SK-N-SH treated with all-trans-retinoic acid at 6 μM for 48 hours (cell line): ENCODE measurements at regions not wholly inside any gene's neighbourhood (a gene's known extent, or its start where the extent isn't known, plus 50 kb on each side); places are given as distances from the start of the nearest gene placed in this dataset.

Source experiments
- ATAC-seq: fragments of 200-7000 bp; cut with Tn5 transposase; 3 replicates; pipeline ENCODE4 v1.9.1; 2020; ENCODE audit warnings: mild to moderate bottlenecking, moderate library complexity
- ARNTL ChIP-seq: fragments of 450-650 bp; formaldehyde crosslinking; IDR thresholded peaks from 2 replicates; pipeline ENCODE4 v1.5.0; 2020; ENCODE audit warnings: low read depth, mild to moderate bottlenecking, moderate library complexity, borderline replicate concordance
- BACH2 ChIP-seq: fragments of 250-450 bp; sonication (Bioruptor Pico); IDR thresholded peaks from 2 replicates; pipeline ENCODE4 v1.9.0; 2021; ENCODE audit warnings: mild to moderate bottlenecking, borderline replicate concordance
- CSDC2 ChIP-seq: fragments of 250-450 bp; sonication (Bioruptor Pico); IDR thresholded peaks from 2 replicates; pipeline ENCODE4 v1.5.0; 2020; ENCODE audit warnings: mild to moderate bottlenecking, moderate library complexity
- ESRRG ChIP-seq: fragments of 250-450 bp; sonication (Bioruptor Pico); IDR thresholded peaks from 2 replicates; pipeline ENCODE4 v1.6.1; 2021; ENCODE audit warnings: mild to moderate bottlenecking
- GLIS3 ChIP-seq: fragments of 250-450 bp; sonication (Bioruptor Pico); IDR thresholded peaks from 2 replicates; pipeline ENCODE4 v1.5.0; 2020; ENCODE audit warnings: mild to moderate bottlenecking, moderate library complexity
- ISL1 ChIP-seq: fragments of 250-450 bp; sonication (Bioruptor Pico); IDR thresholded peaks from 2 replicates; pipeline ENCODE4 v2.1.2; 2022; ENCODE audit warnings: mild to moderate bottlenecking, moderate library complexity
- OSR1 ChIP-seq: fragments of 250-450 bp; sonication (Bioruptor Pico); IDR thresholded peaks from 2 replicates; pipeline ENCODE4 v1.8.0; 2022; ENCODE audit warnings: moderate library complexity, mild to moderate bottlenecking, inconsistent platforms
- PATZ1 ChIP-seq: fragments of 250-450 bp; sonication (Bioruptor Pico); IDR thresholded peaks from 2 replicates; pipeline ENCODE4 v1.8.0; 2020; ENCODE audit warnings: mild to moderate bottlenecking, moderate library complexity, borderline replicate concordance
- POU6F1 ChIP-seq: fragments of 250-450 bp; sonication (Bioruptor Pico); IDR thresholded peaks from 2 replicates; pipeline ENCODE4 v1.8.0; 2021; ENCODE audit warnings: low read depth, mild to moderate bottlenecking, moderate library complexity, borderline replicate concordance
- PPARA ChIP-seq: fragments of 250-450 bp; sonication (Bioruptor Pico); IDR thresholded peaks from 2 replicates; pipeline ENCODE4 v1.5.0; 2020; ENCODE audit warnings: mild to moderate bottlenecking, borderline replicate concordance
- RARB ChIP-seq: fragments of 250-450 bp; sonication (Bioruptor Pico); IDR thresholded peaks from 2 replicates; pipeline ENCODE4 v1.8.0; 2021; ENCODE audit warnings: mild to moderate bottlenecking, moderate library complexity
- SNAI2 ChIP-seq: fragments of 250-450 bp; sonication (Bioruptor Pico); IDR thresholded peaks from 2 replicates; pipeline ENCODE4 v1.5.0; 2020; ENCODE audit warnings: mild to moderate bottlenecking, moderate library complexity
- TCF4 ChIP-seq: fragments of 250-450 bp; sonication (Bioruptor Pico); IDR thresholded peaks from 2 replicates; pipeline ENCODE4 v1.8.0; 2021; ENCODE audit warnings: mild to moderate bottlenecking, moderate library complexity, borderline replicate concordance
- TOX ChIP-seq: fragments of 250-450 bp; sonication (Bioruptor Pico); IDR thresholded peaks from 2 replicates; pipeline ENCODE4 v1.8.0; 2021; ENCODE audit warnings: mild to moderate bottlenecking, moderate library complexity, borderline replicate concordance
- TSHZ2 ChIP-seq: fragments of 250-450 bp; sonication (Bioruptor Pico); IDR thresholded peaks from 2 replicates; pipeline ENCODE4 v1.5.0; 2020; ENCODE audit warnings: mild to moderate bottlenecking, moderate library complexity
- ZC3H10 ChIP-seq: fragments of 250-450 bp; sonication (Bioruptor Pico); IDR thresholded peaks from 2 replicates; pipeline ENCODE4 v1.5.1; 2021; ENCODE audit warnings: mild to moderate bottlenecking, moderate library complexity
- ZFP3 ChIP-seq: fragments of 250-450 bp; sonication (Bioruptor Pico); IDR thresholded peaks from 2 replicates; pipeline ENCODE4 v1.5.0; 2020; ENCODE audit warnings: mild to moderate bottlenecking, moderate library complexity
- ZFP30 ChIP-seq: fragments of 450-650 bp; formaldehyde crosslinking; IDR thresholded peaks from 2 replicates; pipeline ENCODE4 v1.5.0; 2022; ENCODE audit warnings: mild to moderate bottlenecking, moderate library complexity
- ZNF565 ChIP-seq: fragments of 450-650 bp; formaldehyde crosslinking; conservative IDR thresholded peaks from 2 replicates; pipeline ENCODE4 v1.5.0; 2020; ENCODE audit warnings: low read depth, mild to moderate bottlenecking, moderate library complexity
- ZNF70 ChIP-seq: fragments of 450-650 bp; formaldehyde crosslinking; IDR thresholded peaks from 2 replicates; pipeline ENCODE4 v1.5.0; 2020; ENCODE audit warnings: mild to moderate bottlenecking, moderate library complexity
- ZNF8 ChIP-seq: fragments of 450-650 bp; formaldehyde crosslinking; IDR thresholded peaks from 2 replicates; pipeline ENCODE4 v1.5.0; 2020; ENCODE audit warnings: mild to moderate bottlenecking, moderate library complexity
- TF ChIP-seq, protein P1 (sequence below): fragments of 250-450 bp; sonication (Bioruptor Pico); IDR thresholded peaks from 2 replicates; pipeline ENCODE4 v1.5.1; 2021; ENCODE audit warnings: mild to moderate bottlenecking, moderate library complexity
- TF ChIP-seq, protein P2 (sequence below): fragments of 250-450 bp; sonication (Bioruptor Pico); IDR thresholded peaks from 2 replicates; pipeline ENCODE4 v1.5.1; 2020; ENCODE audit warnings: low read depth, mild to moderate bottlenecking, moderate library complexity

- no peak for ATAC-seq
Observed at GRCh38 chr1:56152635-56153034, 426.7 kb downstream of the PLPP3 start.

DNA sequence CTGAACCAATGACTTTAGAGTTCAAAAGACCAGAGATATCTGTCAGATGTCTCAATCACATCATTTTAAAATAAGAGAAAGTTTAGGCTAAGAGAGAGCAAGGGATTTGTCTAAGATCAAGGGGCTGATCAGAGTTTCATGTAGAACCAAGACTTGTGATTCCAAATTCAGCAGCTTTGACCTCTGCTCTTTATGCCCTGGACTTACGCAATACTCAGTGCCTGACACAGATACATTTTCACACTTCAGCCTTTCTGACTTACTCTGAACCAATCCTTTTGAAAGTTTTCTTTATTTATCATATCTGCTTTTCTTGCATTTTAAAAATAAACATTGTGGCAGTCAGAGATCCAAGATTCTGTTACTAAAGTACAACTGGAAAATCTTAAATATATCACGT is 428.0 kb downstream of the PLPP3 start:
- no peak for ATAC-seq
- TF ChIP-seq CSDC2 (CRISPR knock-in tag) (no peak), POU6F1 (CRISPR knock-in tag) (no peak), ZFP30 (no peak), ZNF70 (no peak), OSR1 (CRISPR knock-in tag) (no peak)
- TF ChIP-seq, protein P1, sequence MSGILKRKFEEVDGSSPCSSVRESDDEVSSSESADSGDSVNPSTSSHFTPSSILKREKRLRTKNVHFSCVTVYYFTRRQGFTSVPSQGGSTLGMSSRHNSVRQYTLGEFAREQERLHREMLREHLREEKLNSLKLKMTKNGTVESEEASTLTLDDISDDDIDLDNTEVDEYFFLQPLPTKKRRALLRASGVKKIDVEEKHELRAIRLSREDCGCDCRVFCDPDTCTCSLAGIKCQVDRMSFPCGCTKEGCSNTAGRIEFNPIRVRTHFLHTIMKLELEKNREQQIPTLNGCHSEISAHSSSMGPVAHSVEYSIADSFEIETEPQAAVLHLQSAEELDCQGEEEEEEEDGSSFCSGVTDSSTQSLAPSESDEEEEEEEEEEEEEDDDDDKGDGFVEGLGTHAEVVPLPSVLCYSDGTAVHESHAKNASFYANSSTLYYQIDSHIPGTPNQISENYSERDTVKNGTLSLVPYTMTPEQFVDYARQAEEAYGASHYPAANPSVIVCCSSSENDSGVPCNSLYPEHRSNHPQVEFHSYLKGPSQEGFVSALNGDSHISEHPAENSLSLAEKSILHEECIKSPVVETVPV (CRISPR knock-in tag) = no peak

More at GRCh38 chr1:56152635-56153034, 426.7 kb downstream of the PLPP3 start:
- TF ChIP-seq, protein P2, sequence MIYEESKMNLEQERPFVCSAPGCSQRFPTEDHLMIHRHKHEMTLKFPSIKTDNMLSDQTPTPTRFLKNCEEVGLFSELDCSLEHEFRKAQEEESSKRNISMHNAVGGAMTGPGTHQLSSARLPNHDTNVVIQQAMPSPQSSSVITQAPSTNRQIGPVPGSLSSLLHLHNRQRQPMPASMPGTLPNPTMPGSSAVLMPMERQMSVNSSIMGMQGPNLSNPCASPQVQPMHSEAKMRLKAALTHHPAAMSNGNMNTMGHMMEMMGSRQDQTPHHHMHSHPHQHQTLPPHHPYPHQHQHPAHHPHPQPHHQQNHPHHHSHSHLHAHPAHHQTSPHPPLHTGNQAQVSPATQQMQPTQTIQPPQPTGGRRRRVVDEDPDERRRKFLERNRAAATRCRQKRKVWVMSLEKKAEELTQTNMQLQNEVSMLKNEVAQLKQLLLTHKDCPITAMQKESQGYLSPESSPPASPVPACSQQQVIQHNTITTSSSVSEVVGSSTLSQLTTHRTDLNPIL (CRISPR knock-in tag) = no peak
- TF ChIP-seq ZNF70 = no peak
- no peak for TF ChIP-seq PPARA (CRISPR knock-in tag)
- TF ChIP-seq SNAI2 (CRISPR knock-in tag) = no peak
- TF ChIP-seq ESRRG (CRISPR knock-in tag) = no peak
- TF ChIP-seq ISL1 = no peak
- TF ChIP-seq OSR1 (CRISPR knock-in tag) = no peak
- no peak for TF ChIP-seq ZFP30
- no peak for TF ChIP-seq BACH2
- TF ChIP-seq ZNF8 (CRISPR knock-in tag) = no peak
- no peak for TF ChIP-seq TCF4 (CRISPR knock-in tag)
- no peak for TF ChIP-seq CSDC2 (CRISPR knock-in tag)
- no peak for TF ChIP-seq TOX (CRISPR knock-in tag)
- TF ChIP-seq POU6F1 (CRISPR knock-in tag) = no peak

GRCh38 chr1:56150441-56151215 is 428.7 kb downstream of the PLPP3 start:
- TF ChIP-seq OSR1 (CRISPR knock-in tag) (no peak), ESRRG (CRISPR knock-in tag) (no peak), TCF4 (CRISPR knock-in tag) (no peak), RARB (CRISPR knock-in tag) (no peak), ZFP3 (CRISPR knock-in tag) (no peak), ZNF565 (CRISPR knock-in tag) (no peak), ZC3H10 (CRISPR knock-in tag) (no peak), ARNTL (CRISPR knock-in tag) (no peak), SNAI2 (CRISPR knock-in tag) (no peak), GLIS3 (CRISPR knock-in tag) (no peak), ZNF70 (no peak), BACH2 (no peak), PATZ1 (CRISPR knock-in tag) (no peak), TOX (CRISPR knock-in tag) (no peak), TSHZ2 (CRISPR knock-in tag) (no peak), ZFP30 (no peak), CSDC2 (CRISPR knock-in tag) (no peak), ISL1 (no peak)
- TF ChIP-seq, protein P1 (CRISPR knock-in tag) = no peak
- ATAC-seq = no peak
